ENCODE measurements at regions not wholly inside any gene's neighbourhood (a gene's known extent, or its start where the extent isn't known, plus 50 kb on each side); places are given as distances from the start of the nearest gene placed in this dataset.

DNA sequence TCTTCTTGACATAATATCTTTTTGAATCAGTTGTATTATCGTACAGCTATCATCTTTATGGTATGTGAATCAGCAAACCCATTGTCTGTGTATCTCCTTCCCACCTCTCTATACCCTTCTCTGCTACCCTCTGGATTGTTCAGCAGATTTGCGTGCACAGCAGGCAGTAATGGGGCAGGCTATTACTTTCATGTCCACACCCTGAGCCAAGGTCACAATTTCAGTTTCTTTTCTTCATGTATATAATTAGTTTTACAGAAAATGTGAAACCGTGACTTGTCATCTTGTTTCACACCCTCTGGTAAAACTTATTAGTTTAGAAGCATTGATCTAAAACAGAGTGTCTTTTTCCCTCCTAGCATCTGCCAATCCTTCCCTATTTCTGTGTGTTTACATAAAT lies 770.4 kb upstream of the SEMA6D start:
- no peaks in the 10 kb centered on the region for H3K36me3 ChIP-seq (ENCODE audit: control insufficient read depth in 2 of 4, insufficient read depth in 4 of 4, low read length in 3 of 4)
- H3K27me3 ChIP-seq (replicated peaks in 1 of 4; ENCODE audit: control insufficient read depth in 3 of 4, extremely low read depth in 1 of 4, insufficient read depth in 3 of 4, low read length in 3 of 4) = no peaks in the 10 kb centered on the region
- H3K4me1 ChIP-seq (replicated peaks in 1 of 4; ENCODE audit: control insufficient read depth in 3 of 4, insufficient read depth in 4 of 4, low read length in 3 of 4) = no peaks in the 10 kb centered on the region
- H3K4me3 ChIP-seq (ENCODE audit: extremely low read depth in 1 of 4, insufficient read depth in 2 of 4, low read depth in 3 of 4, low read length in 4 of 4) = no peak overlapping the region
- H3K9ac ChIP-seq (replicated peaks in 1 of 4; ENCODE audit: extremely low read depth in 1 of 4, low read depth in 3 of 4, low read length in 3 of 4) = no peak overlapping the region
- H3K23ac ChIP-seq (ENCODE audit: insufficient read length) = no peak overlapping the region
- H2AFZ ChIP-seq (ENCODE audit: low read length) = no peak overlapping the region
- H3K14ac ChIP-seq (ENCODE audit: insufficient read length) = no peak overlapping the region
- no peak overlapping the region for H2BK5ac ChIP-seq (ENCODE audit: low read depth, low read length)
- H3K79me2 ChIP-seq (ENCODE audit: control insufficient read depth in 1 of 2, insufficient read depth in 2 of 2, low read length in 2 of 2) = no peaks in the 10 kb centered on the region
- no peaks in the 10 kb centered on the region for H3K79me1 ChIP-seq (ENCODE audit: low read depth, low read length)
- H3K23me2 ChIP-seq (ENCODE audit: low read depth, low read length) = no peaks in the 10 kb centered on the region
- no peak overlapping the region for H3K27ac ChIP-seq (ENCODE audit: low read depth, low read length)
- no peaks in the 10 kb centered on the region for H4K20me1 ChIP-seq (replicated peaks in 1 of 2; ENCODE audit: control insufficient read depth in 1 of 2, insufficient read depth in 2 of 2, low read length in 2 of 2)
- H4K5ac ChIP-seq (ENCODE audit: insufficient read length, low read depth, low read length) = no peak overlapping the region
- no peaks in the 10 kb centered on the region for H3K9me3 ChIP-seq (ENCODE audit: insufficient read depth in 2 of 2, low read depth in 1 of 2, low read length in 1 of 2)
- no peak overlapping the region for H3K4me2 ChIP-seq (ENCODE audit: insufficient read depth in 1 of 2, low read depth in 2 of 2, low read length in 2 of 2)
- H2BK20ac ChIP-seq (ENCODE audit: low read length) = no peak overlapping the region
- FAIRE-seq (no peak), DNase-seq (ENCODE audit: low read depth in 1 of 2, low spot score in 2 of 2) (no peak)
- H3K18ac ChIP-seq (ENCODE audit: extremely low read depth, low read length) = no peak overlapping the region
- H4K8ac ChIP-seq (ENCODE audit: extremely low read depth, insufficient read depth, low read length) = no peak overlapping the region
- ChIA-PET CTCF (ENCODE audit: partially characterized antibody) (interaction anchor here (0.9 kb wide), 1 partner anchor 14 kb away, joined by 4 read pairs; no protein-coding TSS in a partner anchor), POLR2A (ENCODE audit: partially characterized antibody) (no interaction called here)
- H4K91ac ChIP-seq (replicated peaks; ENCODE audit: insufficient read length, low read length) = no peak overlapping the region
- H2BK15ac ChIP-seq (ENCODE audit: low read length) = no peak overlapping the region
- no peak overlapping the region for H2BK12ac ChIP-seq (ENCODE audit: low read depth, low read length)
- no peak overlapping the region for H2BK120ac ChIP-seq (replicated peaks; ENCODE audit: low read depth, low read length)
- H3K4ac ChIP-seq (replicated peaks; ENCODE audit: insufficient read length, low read depth, low read length) = no peak overlapping the region
- no peak overlapping the region for H3K56ac ChIP-seq (replicated peaks; ENCODE audit: insufficient read length, low read depth, low read length)
- 98% methylated on average over 3 of the region's 3 CpGs; no CpG with 5 or more reads in 1 of the 2 experiments for WGBS, 2 experiments (ENCODE audit: extremely low coverage in 1 of 2, insufficient coverage in 1 of 2, insufficient read length in 1 of 2, insufficient replicate concordance in 2 of 2, low coverage in 1 of 2, low lambda C conversion rate in 2 of 2, missing lambda C conversion rate in 1 of 2)
- H2AK5ac ChIP-seq (ENCODE audit: low read depth, low read length) = no peak overlapping the region
- TF ChIP-seq TCF12 (IDR thresholded peaks at IDR 0.05; ENCODE audit: low read depth, low read length) (no peak), BACH1 (IDR thresholded peaks at IDR 0.05; ENCODE audit: low read length) (no peak), BRCA1 (IDR thresholded peaks at IDR 0.05; ENCODE audit: low read depth, low read length) (no peak), CBX8 (IDR thresholded peaks at IDR 0.05; ENCODE audit: borderline replicate concordance, low read depth, low read length) (no peak), POLR2A (IDR thresholded peaks at IDR 0.05; ENCODE audit: control extremely low read depth in 1 of 2, low read depth in 2 of 2, low read length in 2 of 2) (no peak), NRF1 (IDR thresholded peaks at IDR 0.05; ENCODE audit: low read depth, low read length) (no peak), RBBP5 (IDR thresholded peaks at IDR 0.05; ENCODE audit: borderline replicate concordance, low read depth, low read length) (no peak), E2F6 (IDR thresholded peaks at IDR 0.05) (no peak), EGR1 (IDR thresholded peaks at IDR 0.05; ENCODE audit: borderline replicate concordance, low read depth, low read length) (no peak), RAD21 (IDR thresholded peaks at IDR 0.05 in 1 of 2, conservative IDR thresholded peaks at IDR 0.05 in 1 of 2; ENCODE audit: low read depth in 2 of 2, low read length in 2 of 2) (no peak), PHF8 (conservative IDR thresholded peaks at IDR 0.05; ENCODE audit: low read depth, low read length) (no peak), SIX5 (IDR thresholded peaks at IDR 0.05; ENCODE audit: low read depth, low read length) (no peak)
- TF ChIP-seq, protein P1, sequence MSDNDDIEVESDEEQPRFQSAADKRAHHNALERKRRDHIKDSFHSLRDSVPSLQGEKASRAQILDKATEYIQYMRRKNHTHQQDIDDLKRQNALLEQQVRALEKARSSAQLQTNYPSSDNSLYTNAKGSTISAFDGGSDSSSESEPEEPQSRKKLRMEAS (IDR thresholded peaks at IDR 0.05) = no peak
- TF ChIP-seq, protein P2, sequence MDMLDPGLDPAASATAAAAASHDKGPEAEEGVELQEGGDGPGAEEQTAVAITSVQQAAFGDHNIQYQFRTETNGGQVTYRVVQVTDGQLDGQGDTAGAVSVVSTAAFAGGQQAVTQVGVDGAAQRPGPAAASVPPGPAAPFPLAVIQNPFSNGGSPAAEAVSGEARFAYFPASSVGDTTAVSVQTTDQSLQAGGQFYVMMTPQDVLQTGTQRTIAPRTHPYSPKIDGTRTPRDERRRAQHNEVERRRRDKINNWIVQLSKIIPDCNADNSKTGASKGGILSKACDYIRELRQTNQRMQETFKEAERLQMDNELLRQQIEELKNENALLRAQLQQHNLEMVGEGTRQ (IDR thresholded peaks at IDR 0.05; ENCODE audit: low read length) = no peak

Measured in H1 (cell line).